Glutamatergic neuron (in vitro differentiated cells): ENCODE measurements at regions not wholly inside any gene's neighbourhood (a gene's known extent, or its start where the extent isn't known, plus 50 kb on each side); places are given as distances from the start of the nearest gene placed in this dataset. TPM values are rescaled to one million over a fixed set of nuclear protein-coding genes. Genes with fewer than 3 reads are reported as not detected.

Experiments
- DNase-seq: peaks from one replicate; pipeline ENCODE4 v3.0.0; 2022
- H3K27ac Mint-ChIP-seq: one replicate; pipeline ENCODE4 v1.8.0; 2020; ENCODE audit warnings: mild to moderate bottlenecking, mixed read lengths, inconsistent platforms; ENCODE audit not compliant: unreplicated experiment
- H3K27me3 Mint-ChIP-seq: one replicate; pipeline ENCODE4 v1.8.0; 2020; ENCODE audit warnings: mild to moderate bottlenecking, moderate library complexity, mixed read lengths, inconsistent platforms; ENCODE audit not compliant: unreplicated experiment
- H3K36me3 Mint-ChIP-seq: one replicate; pipeline ENCODE4 v1.8.0; 2020; ENCODE audit warnings: mild to moderate bottlenecking, mixed read lengths, inconsistent platforms; ENCODE audit not compliant: unreplicated experiment
- H3K4me1 Mint-ChIP-seq: one replicate; pipeline ENCODE4 v1.8.0; 2020; ENCODE audit warnings: mild to moderate bottlenecking, low read depth, mixed read lengths, inconsistent platforms; ENCODE audit not compliant: unreplicated experiment
- H3K4me3 Mint-ChIP-seq: one replicate; pipeline ENCODE4 v1.8.0; 2020; ENCODE audit warnings: mild to moderate bottlenecking, mixed read lengths, inconsistent platforms; ENCODE audit not compliant: unreplicated experiment
- H3K9me3 Mint-ChIP-seq: one replicate; pipeline ENCODE4 v1.8.0; 2020; ENCODE audit warnings: mild to moderate bottlenecking, moderate library complexity, mixed read lengths, inconsistent platforms; ENCODE audit not compliant: unreplicated experiment
- CTCF ChIP-seq: fragments of 200-600 bp; sonication (generic); IDR thresholded peaks from one replicate; pipeline ENCODE4 v1.5.0; 2021; ENCODE audit not compliant: partially characterized antibody, unreplicated experiment
- microRNA-seq: library from miRNA; unstranded; fragments of <30 nt; microRNA quantifications from one replicate; pipeline ENCODE4, GENCODE V29; 2020; ENCODE audit not compliant: unreplicated experiment

GRCh38 chr11:24421766-24422165, 75.1 kb upstream of the LUZP2 start:
- H3K27me3 Mint-ChIP-seq: no peaks in the 10 kb centered on the region
- H3K27ac Mint-ChIP-seq: no peak overlapping the region
- H3K4me3 Mint-ChIP-seq: no peak overlapping the region
- no peaks in the 10 kb centered on the region for H3K9me3 Mint-ChIP-seq
- no peaks in the 10 kb centered on the region for H3K4me1 Mint-ChIP-seq
- no peak for TF ChIP-seq CTCF
- H3K36me3 Mint-ChIP-seq: no peaks in the 10 kb centered on the region
- DNase-seq: no peak

GRCh38 chr11:24422376-24422775, 74.5 kb upstream of the LUZP2 start:
- no peaks in the 10 kb centered on the region for H3K4me1 Mint-ChIP-seq
- H3K27me3 Mint-ChIP-seq: no peaks in the 10 kb centered on the region
- H3K4me3 Mint-ChIP-seq: no peak overlapping the region
- H3K27ac Mint-ChIP-seq: no peak overlapping the region
- no peaks in the 10 kb centered on the region for H3K36me3 Mint-ChIP-seq
- no peak for DNase-seq
- H3K9me3 Mint-ChIP-seq: no peaks in the 10 kb centered on the region
- no peak for TF ChIP-seq CTCF

GRCh38 chr11:24437123-24437522, 59.7 kb upstream of the LUZP2 start:
- Mint-ChIP-seq H3K4me1 (peaks cover 4% of the 10 kb centered on the region), H3K4me3 (no peak overlapping the region), H3K27ac (no peak overlapping the region), H3K9me3 (peaks cover 1% of the 10 kb centered on the region), H3K27me3 (no peaks in the 10 kb centered on the region), H3K36me3 (no peaks in the 10 kb centered on the region)
- DNase-seq: no peak
- no peak for TF ChIP-seq CTCF

Small RNA genes lying in the stretch of these regions (microRNA-seq; reads per million reads assigned to microRNA genes)
- gene MIR8054: not detected
